Thoracic aorta (tissue), 2 donors: ENCODE measurements at regions not wholly inside any gene's neighbourhood (a gene's known extent, or its start where the extent isn't known, plus 50 kb on each side); places are given as distances from the start of the nearest gene placed in this dataset.

ENCODE experiments used
- ATAC-seq: fragments of 150-250 bp; one replicate; pipeline ENCODE4 v1.8.0; 2017; ENCODE audit warnings: low read depth; ENCODE audit not compliant: insufficient number of reproducible peaks, low FRiP score
- DNase-seq: peaks from one replicate; pipeline ENCODE4 v3.0.0-alpha.2; 2020; ENCODE audit warnings: low spot score
- H3K27ac ChIP-seq, 2 donors: fragments of 200-600 bp; sonication (generic); 1 replicate in 1 of 2; 2 replicates in 1 of 2; pipeline ENCODE4 v1.5.1; 2016; ENCODE audit warnings: mild to moderate bottlenecking in 2 of 2, moderate library complexity in 2 of 2
- H3K27me3 ChIP-seq: fragments of 200-600 bp; sonication (generic); replicated peaks from 2 replicates; pipeline ENCODE4 v1.6.0; 2016; ENCODE audit warnings: mild to moderate bottlenecking; ENCODE audit not compliant: insufficient read depth
- H3K36me3 ChIP-seq: fragments of 200-600 bp; sonication (generic); one replicate; pipeline ENCODE4 v1.5.1; 2016
- H3K4me1 ChIP-seq, 2 donors: fragments of 200-600 bp; sonication (generic); 1 replicate in 1 of 2; 2 replicates in 1 of 2; pipeline versions ENCODE4 v1.5.1 to v1.6.0; 2016; ENCODE audit warnings: low read depth in 2 of 2, mild to moderate bottlenecking in 1 of 2; ENCODE audit not compliant: control insufficient read depth in 1 of 2
- H3K4me3 ChIP-seq: fragments of 200-600 bp; sonication (generic); 2 replicates; pipeline ENCODE4 v1.5.1; 2016; ENCODE audit warnings: mild to moderate bottlenecking
- H3K9me3 ChIP-seq: fragments of 200-600 bp; sonication (generic); 2 replicates; pipeline ENCODE4 v1.5.1; 2016
- TF ChIP-seq, protein P1 (sequence below): fragments of 200-600 bp; sonication (generic); IDR thresholded peaks from one replicate; pipeline ENCODE4 v1.5.1; 2019; ENCODE audit warnings: antibody characterized with exemption

DNA sequence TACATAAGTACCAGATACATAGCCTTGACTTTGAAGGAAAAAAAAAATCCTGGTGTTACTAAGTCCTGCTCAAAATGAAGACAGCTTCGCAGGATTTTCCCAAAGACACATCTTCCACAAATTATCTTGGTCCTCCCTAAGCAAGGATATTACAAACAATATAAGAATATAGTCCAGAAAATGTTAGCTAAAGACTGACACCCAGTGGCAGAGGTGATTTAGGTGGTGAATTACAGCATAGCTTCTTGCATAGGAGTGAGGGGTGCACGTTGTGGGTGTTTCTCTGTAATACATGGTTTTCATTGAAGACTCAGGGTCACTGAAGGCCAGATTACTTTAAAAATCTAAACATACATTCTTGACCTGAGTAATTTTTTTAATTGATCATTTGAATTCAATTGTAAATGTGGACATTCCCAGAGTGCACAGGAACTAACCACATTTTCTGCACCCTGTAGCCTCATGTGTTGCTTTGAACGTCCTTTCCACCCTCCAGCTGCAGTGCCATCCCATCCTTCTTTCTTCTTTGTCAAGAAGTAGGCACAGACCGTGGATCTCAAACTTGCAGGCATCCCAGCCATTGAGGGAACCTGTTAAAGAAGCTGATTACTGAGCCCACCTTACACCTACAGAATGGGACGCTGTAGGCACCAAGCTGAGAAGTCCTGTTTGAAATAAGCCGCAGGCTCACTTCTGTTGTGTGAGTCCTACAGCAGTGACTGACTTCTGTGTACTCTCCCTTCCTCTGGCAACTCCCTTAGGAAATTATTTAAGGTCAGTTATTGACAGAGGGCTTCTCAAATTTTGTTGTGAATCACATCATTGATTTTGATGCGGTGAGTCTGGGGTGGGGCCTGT lies 102.6 kb downstream of the PERP start:
- Histone ChIP-seq H3K27me3 (no peaks in the 10 kb centered on the region), H3K4me3 (no peak overlapping the region), H3K27ac (no peak overlapping the region), H3K4me1 (no peaks in the 10 kb centered on the region), H3K36me3 (no peaks in the 10 kb centered on the region), H3K9me3 (no peaks in the 10 kb centered on the region)
- no peak for ATAC-seq
- no peak for DNase-seq
- TF ChIP-seq, protein P1, sequence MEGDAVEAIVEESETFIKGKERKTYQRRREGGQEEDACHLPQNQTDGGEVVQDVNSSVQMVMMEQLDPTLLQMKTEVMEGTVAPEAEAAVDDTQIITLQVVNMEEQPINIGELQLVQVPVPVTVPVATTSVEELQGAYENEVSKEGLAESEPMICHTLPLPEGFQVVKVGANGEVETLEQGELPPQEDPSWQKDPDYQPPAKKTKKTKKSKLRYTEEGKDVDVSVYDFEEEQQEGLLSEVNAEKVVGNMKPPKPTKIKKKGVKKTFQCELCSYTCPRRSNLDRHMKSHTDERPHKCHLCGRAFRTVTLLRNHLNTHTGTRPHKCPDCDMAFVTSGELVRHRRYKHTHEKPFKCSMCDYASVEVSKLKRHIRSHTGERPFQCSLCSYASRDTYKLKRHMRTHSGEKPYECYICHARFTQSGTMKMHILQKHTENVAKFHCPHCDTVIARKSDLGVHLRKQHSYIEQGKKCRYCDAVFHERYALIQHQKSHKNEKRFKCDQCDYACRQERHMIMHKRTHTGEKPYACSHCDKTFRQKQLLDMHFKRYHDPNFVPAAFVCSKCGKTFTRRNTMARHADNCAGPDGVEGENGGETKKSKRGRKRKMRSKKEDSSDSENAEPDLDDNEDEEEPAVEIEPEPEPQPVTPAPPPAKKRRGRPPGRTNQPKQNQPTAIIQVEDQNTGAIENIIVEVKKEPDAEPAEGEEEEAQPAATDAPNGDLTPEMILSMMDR: peak; percentile 20

DNA sequence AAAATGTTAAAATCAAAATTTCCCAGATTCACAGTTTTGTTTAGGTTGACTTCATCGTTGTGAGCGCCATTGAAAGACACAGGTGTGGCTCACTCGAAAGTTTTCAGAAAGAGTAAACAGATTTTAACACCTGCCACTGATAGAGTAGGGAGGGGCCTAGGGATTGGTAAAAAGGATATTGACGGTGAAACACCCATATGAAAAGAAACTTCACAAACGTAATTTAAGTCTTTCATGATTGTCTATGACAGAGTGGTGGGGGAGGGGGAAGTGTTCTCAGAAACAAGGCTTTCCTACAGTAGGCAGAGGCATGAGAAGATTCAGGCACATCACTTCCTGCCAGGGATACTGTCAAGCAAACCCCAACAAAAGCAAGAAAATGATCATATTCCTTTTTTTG lies 101.4 kb downstream of the PERP start:
- TF ChIP-seq, protein P1: no peak
- no peaks in the 10 kb centered on the region for H3K36me3 ChIP-seq
- no peaks in the 10 kb centered on the region for H3K4me1 ChIP-seq
- H3K9me3 ChIP-seq: no peaks in the 10 kb centered on the region
- no peak overlapping the region for H3K4me3 ChIP-seq
- no peak for DNase-seq
- ATAC-seq: no peak
- no peaks in the 10 kb centered on the region for H3K27me3 ChIP-seq
- no peak overlapping the region for H3K27ac ChIP-seq

DNA sequence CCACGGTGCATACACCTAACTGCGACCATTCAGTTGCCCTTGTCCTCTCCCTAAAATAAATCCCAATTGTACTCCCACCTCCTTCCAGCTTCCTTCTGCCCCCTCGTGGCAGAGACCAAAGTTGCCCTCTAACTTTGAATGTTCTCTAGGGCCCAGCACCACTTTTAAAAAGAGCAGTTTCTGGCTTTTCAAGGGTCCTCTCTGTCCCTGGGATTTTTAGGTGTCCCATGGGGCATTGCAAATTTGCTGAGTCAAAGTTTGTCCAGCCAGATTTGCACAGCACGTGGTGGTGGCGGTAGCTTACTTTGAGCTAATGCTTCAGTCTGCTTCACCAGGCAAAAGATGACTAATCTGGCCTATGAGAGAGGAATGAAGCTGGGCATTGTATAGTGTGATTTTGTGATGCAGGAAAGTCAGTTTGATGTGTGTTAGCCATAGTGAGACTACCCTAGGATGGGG lies 100.2 kb downstream of the PERP start:
- H3K27me3 ChIP-seq: no peaks in the 10 kb centered on the region
- no peak overlapping the region for H3K4me3 ChIP-seq
- no peaks in the 10 kb centered on the region for H3K9me3 ChIP-seq
- ATAC-seq (no peak), DNase-seq (no peak)
- no peaks in the 10 kb centered on the region for H3K4me1 ChIP-seq
- H3K36me3 ChIP-seq: no peaks in the 10 kb centered on the region
- no peak overlapping the region for H3K27ac ChIP-seq
- TF ChIP-seq, protein P1: peak; percentile 32

DNA sequence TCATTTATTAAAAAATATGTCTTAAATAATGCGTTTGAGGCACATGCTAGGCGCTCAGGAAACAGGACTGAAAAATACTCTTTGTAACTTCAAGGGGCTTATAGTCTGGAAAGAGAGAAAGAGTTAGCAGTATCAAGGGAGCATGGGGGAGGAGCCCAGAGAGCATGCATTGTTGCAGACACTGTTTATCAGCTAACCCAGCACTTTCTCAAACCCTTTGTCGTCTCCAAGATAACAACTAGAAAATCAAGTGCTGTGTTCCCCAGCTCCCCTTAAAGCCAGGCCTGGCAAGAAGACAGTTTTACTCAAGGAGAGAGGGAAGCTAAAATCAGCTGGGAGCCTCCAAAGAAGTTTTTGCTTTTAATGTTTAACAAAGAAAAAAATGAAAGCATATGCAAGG lies 98.4 kb downstream of the PERP start:
- no peaks in the 10 kb centered on the region for H3K4me1 ChIP-seq
- H3K27ac ChIP-seq: no peak overlapping the region
- H3K9me3 ChIP-seq: no peaks in the 10 kb centered on the region
- ATAC-seq: no peak
- no peak overlapping the region for H3K4me3 ChIP-seq
- H3K36me3 ChIP-seq: no peaks in the 10 kb centered on the region
- H3K27me3 ChIP-seq: no peaks in the 10 kb centered on the region
- TF ChIP-seq, protein P1: no peak
- no peak for DNase-seq

DNA sequence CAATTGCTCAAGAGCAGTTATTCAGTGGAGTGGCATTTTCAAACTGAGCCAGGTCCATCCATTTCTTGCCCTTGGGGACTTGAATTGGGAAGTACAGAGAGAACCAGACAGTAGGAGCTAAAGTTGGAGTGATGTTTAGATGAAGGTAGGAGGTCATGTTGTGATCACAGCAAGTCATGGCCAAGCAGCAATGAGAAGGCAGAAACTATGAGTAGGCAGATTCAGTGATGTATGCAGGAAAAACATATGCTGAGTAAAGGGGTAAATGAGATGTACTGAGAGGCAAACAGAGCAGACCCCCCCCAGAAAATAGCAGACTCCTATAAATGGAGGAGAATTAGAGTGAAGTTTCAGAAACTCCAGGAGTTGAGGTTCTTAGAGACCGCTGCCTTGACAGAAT lies 95.8 kb downstream of the PERP start:
- DNase-seq (no peak), ATAC-seq (no peak)
- TF ChIP-seq, protein P1: no peak
- no peaks in the 10 kb centered on the region for H3K4me1 ChIP-seq
- no peaks in the 10 kb centered on the region for H3K9me3 ChIP-seq
- no peaks in the 10 kb centered on the region for H3K36me3 ChIP-seq
- H3K27ac ChIP-seq: no peak overlapping the region
- no peaks in the 10 kb centered on the region for H3K27me3 ChIP-seq
- no peak overlapping the region for H3K4me3 ChIP-seq
